OCI-LY3 (cell line): ENCODE measurements at regions not wholly inside any gene's neighbourhood (a gene's known extent, or its start where the extent isn't known, plus 50 kb on each side); places are given as distances from the start of the nearest gene placed in this dataset.

Source experiments
- H2AFZ ChIP-seq: fragments of 200-600, 300-600 bp; shearing (Covaris generic); 2 replicates; pipeline ENCODE4 v1.6.0; 2014; ENCODE audit warnings: antibody characterized with exemption, low read depth, low read length
- H3K27ac ChIP-seq: fragments of 200-600, 300-600 bp; sonication (generic); 2 replicates; pipeline ENCODE4 v1.5.1; 2014; ENCODE audit warnings: mild to moderate bottlenecking, low read length, moderate library complexity, mixed read lengths
- H3K27me3 ChIP-seq: fragments of 200-600, 300-600 bp; sonication (generic); 2 replicates; pipeline ENCODE4 v1.6.1; 2014; ENCODE audit warnings: low read depth, low read length, mixed read lengths
- H3K36me3 ChIP-seq: fragments of 200-600, 300-600 bp; sonication (generic); replicated peaks from 2 replicates; pipeline ENCODE3; 2014; ENCODE audit warnings: low read depth, low read length, mixed read lengths
- H3K4me1 ChIP-seq: fragments of 300-600, 200-600 bp; sonication (generic); 2 replicates; pipeline ENCODE4 v1.6.1; 2014; ENCODE audit warnings: low read length, mixed read lengths
- H3K4me2 ChIP-seq: fragments of 200-600, 300-600 bp; sonication (generic); 2 replicates; pipeline ENCODE4 v1.6.1; 2014; ENCODE audit warnings: low read length, mixed read lengths
- H3K4me3 ChIP-seq: fragments of 300-600, 200-600 bp; sonication (generic); 2 replicates; pipeline ENCODE4 v1.5.1; 2014; ENCODE audit warnings: antibody characterized with exemption, mild to moderate bottlenecking, low read length, moderate library complexity
- H3K79me2 ChIP-seq: fragments of 300-600, 200-600 bp; shearing (Covaris generic); 2 replicates; pipeline ENCODE4 v1.6.1; 2014; ENCODE audit warnings: mild to moderate bottlenecking, low read length, mixed read lengths
- H3K9ac ChIP-seq: fragments of 300-600, 200-600 bp; shearing (Covaris generic); 2 replicates; pipeline ENCODE4 v1.6.0; 2014; ENCODE audit warnings: mild to moderate bottlenecking, low read length, moderate library complexity
- H3K9me3 ChIP-seq: fragments of 200-600, 300-600 bp; shearing (Covaris generic); 2 replicates; pipeline ENCODE4 v1.6.1; 2014; ENCODE audit warnings: low read length, mixed read lengths; ENCODE audit not compliant: insufficient read depth
- H4K20me1 ChIP-seq: fragments of 200-600, 300-600 bp; sonication (generic); 2 replicates; pipeline ENCODE4 v1.6.1; 2016; ENCODE audit warnings: low read length, mixed read lengths; ENCODE audit not compliant: insufficient read depth
- EZH2phosphoT487 ChIP-seq: fragments of 200-600 bp; shearing (Covaris generic); IDR thresholded peaks from 2 replicates; pipeline ENCODE4 v1.6.1; 2018; ENCODE audit warnings: antibody characterized with exemption, mixed run types, low read depth
- TF ChIP-seq, protein P1 (sequence below): fragments of 200-600, 300-600 bp; sonication (generic); IDR thresholded peaks from 2 replicates; pipeline ENCODE4 v1.5.1; 2014; ENCODE audit warnings: antibody characterized with exemption, low read length, low read depth

DNA sequence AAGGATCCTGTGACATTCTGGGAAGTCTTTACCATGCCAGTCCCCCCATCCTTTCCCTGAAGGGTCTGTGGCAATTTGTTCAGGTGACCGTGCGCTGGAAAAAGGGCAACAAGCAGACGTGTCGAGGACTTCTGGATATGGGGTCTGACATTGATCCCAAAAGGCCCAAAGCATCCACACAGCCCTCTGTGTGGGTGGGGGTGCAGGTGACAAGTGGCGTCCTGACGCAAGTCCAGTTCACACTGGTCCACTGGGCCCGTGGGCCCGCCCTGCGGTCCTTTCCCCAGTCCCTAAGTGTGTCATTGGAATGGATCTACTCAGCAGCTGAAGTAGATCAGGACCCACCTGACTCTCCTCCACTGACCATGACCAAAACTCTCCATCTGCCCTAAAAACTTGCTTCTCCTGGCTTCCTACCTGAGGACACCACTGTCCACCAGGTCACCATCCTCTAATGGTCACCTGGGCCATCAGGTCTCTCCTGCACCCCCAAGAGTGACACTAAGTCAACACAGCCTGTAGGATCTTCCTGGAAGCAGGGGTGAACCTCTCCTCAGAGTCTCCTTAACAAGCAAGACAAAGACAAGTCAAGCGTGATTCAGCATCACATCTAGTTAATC lies 85.6 kb upstream of the SLC66A3 start:
- no peak overlapping the region; the same call in 1 of the 2 replicates for H3K9ac ChIP-seq
- no peaks in the 10 kb centered on the region for H4K20me1 ChIP-seq
- peaks cover 51% of the 10 kb centered on the region for H3K4me1 ChIP-seq
- H3K9me3 ChIP-seq, result no peaks in the 10 kb centered on the region
- H3K4me3 ChIP-seq, result 0 out of 2 replicates have a peak overlapping the region, but pooled peaks have one; percentile 32
- H3K36me3 ChIP-seq, result no peaks in the 10 kb centered on the region
- TF ChIP-seq EZH2phosphoT487, result no peak
- TF ChIP-seq, protein P1, sequence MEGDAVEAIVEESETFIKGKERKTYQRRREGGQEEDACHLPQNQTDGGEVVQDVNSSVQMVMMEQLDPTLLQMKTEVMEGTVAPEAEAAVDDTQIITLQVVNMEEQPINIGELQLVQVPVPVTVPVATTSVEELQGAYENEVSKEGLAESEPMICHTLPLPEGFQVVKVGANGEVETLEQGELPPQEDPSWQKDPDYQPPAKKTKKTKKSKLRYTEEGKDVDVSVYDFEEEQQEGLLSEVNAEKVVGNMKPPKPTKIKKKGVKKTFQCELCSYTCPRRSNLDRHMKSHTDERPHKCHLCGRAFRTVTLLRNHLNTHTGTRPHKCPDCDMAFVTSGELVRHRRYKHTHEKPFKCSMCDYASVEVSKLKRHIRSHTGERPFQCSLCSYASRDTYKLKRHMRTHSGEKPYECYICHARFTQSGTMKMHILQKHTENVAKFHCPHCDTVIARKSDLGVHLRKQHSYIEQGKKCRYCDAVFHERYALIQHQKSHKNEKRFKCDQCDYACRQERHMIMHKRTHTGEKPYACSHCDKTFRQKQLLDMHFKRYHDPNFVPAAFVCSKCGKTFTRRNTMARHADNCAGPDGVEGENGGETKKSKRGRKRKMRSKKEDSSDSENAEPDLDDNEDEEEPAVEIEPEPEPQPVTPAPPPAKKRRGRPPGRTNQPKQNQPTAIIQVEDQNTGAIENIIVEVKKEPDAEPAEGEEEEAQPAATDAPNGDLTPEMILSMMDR, result no peak
- H3K79me2 ChIP-seq, result no peaks in the 10 kb centered on the region
- peak overlapping the region; percentile 55; the same call in 1 of the 2 replicates for H2AFZ ChIP-seq
- peak overlapping the region; percentile 89 for H3K4me2 ChIP-seq
- H3K27ac ChIP-seq, result peak overlapping the region; percentile 95; the same call in 1 of the 2 replicates
- H3K27me3 ChIP-seq, result peaks cover 4% of the 10 kb centered on the region; the same call in 1 of the 2 replicates

DNA sequence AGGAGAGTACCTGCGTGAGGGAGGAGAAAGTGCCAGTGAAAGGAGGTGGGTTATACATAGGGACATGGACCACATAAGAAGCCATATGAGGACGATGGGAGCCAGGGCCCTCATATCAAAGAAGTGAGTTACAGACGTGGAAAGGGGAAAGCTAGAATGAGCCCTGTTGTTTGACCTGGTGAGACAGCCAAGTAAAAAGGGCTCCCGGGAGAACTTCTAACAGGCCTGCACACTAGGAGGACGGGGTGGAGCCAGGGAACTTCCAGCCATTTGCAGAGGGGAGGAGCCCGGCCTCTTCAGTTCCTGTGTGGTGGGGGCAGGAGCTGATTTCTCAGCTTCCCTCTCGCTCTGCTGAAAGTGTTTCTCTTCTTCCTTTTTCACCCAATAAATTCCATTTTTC lies 84.1 kb upstream of the SLC66A3 start:
- H3K9me3 ChIP-seq, result no peaks in the 10 kb centered on the region
- H2AFZ ChIP-seq, result peak overlapping the region; percentile 85
- H4K20me1 ChIP-seq, result no peaks in the 10 kb centered on the region
- H3K36me3 ChIP-seq, result no peaks in the 10 kb centered on the region
- no peaks in the 10 kb centered on the region for H3K79me2 ChIP-seq
- H3K9ac ChIP-seq, result peak overlapping the region; percentile 87
- TF ChIP-seq, protein P1, result no peak
- TF ChIP-seq EZH2phosphoT487, result no peak
- H3K4me3 ChIP-seq, result peak overlapping the region; percentile 58
- H3K27me3 ChIP-seq, result no peaks in the 10 kb centered on the region
- peaks cover 51% of the 10 kb centered on the region for H3K4me1 ChIP-seq
- H3K4me2 ChIP-seq, result peak overlapping the region; percentile 89
- peak overlapping the region; percentile 95 for H3K27ac ChIP-seq

DNA sequence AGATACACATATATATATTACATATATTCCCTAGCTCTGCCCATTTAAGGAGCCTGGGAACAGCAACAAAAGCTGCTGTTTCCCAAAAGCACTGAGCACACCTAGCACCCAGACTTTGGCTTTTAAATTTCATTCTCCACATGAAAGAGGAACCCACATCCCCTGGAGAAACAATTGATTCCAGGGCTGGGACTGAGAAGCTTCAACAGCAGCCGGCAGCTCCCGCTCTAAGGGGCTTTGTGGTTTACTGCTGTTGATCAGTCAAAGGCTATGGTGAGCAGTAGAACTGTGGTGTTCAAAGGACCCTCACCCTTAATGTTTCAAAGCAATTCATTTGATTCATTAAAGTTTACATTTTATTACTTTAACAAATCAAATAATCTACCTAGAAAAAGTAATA lies 83.3 kb upstream of the SLC66A3 start:
- peak overlapping the region; percentile 89 for H3K4me2 ChIP-seq
- peak overlapping the region; percentile 58 for H3K4me3 ChIP-seq
- 0 out of 2 replicates have a peak overlapping the region, but pooled peaks have one; percentile 43 for H2AFZ ChIP-seq
- no peaks in the 10 kb centered on the region for H3K36me3 ChIP-seq
- peak overlapping the region; percentile 95 for H3K27ac ChIP-seq
- H3K4me1 ChIP-seq, result peaks cover 51% of the 10 kb centered on the region
- H3K79me2 ChIP-seq, result no peaks in the 10 kb centered on the region
- H3K9ac ChIP-seq, result peak overlapping the region; percentile 87
- no peaks in the 10 kb centered on the region for H3K9me3 ChIP-seq
- no peak for TF ChIP-seq EZH2phosphoT487
- TF ChIP-seq, protein P1, result no peak
- no peaks in the 10 kb centered on the region for H3K27me3 ChIP-seq
- H4K20me1 ChIP-seq, result no peaks in the 10 kb centered on the region

DNA sequence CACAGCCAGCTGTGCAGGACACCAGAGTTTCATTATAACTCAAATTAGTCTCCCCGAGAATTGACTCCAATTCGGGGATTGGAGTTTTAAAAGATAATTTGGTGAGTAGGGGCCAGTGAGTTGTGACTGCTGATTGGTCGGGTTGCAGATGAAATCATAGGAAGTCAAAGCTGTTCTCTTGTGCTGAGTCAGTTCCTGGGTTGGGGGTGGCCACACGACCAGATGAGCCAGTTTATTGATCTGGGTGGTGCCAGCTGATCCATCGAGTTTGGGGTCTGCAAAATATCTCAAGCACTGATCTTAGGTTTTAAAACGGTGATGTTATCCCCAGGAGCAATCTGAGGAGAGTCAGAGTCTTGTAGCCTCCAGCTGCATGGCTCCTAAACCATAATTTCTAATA lies 82.7 kb upstream of the SLC66A3 start:
- Histone ChIP-seq H3K4me2 (peak overlapping the region; percentile 89), H3K79me2 (no peaks in the 10 kb centered on the region), H3K9ac (peak overlapping the region; percentile 87), H3K4me1 (peaks cover 56% of the 10 kb centered on the region), H2AFZ (peak overlapping the region; percentile 71), H3K27me3 (no peaks in the 10 kb centered on the region), H3K36me3 (no peaks in the 10 kb centered on the region), H3K4me3 (peak overlapping the region; percentile 58), H4K20me1 (no peaks in the 10 kb centered on the region), H3K9me3 (no peaks in the 10 kb centered on the region), H3K27ac (peak overlapping the region; percentile 95)
- TF ChIP-seq EZH2phosphoT487, result no peak
- TF ChIP-seq, protein P1, result no peak
